ENCODE measurements at regions not wholly inside any gene's neighbourhood (a gene's known extent, or its start where the extent isn't known, plus 50 kb on each side); places are given as distances from the start of the nearest gene placed in this dataset.
"Not testable (repeated sequence)": the region's sequence is repeated elsewhere in the genome, so short reads cannot be mapped to it uniquely, and the experiment has no call there.

- in situ Hi-C loops (cut with HindIII; ENCODE audit: low sequenced_read_pairs), result no loop called here
- no peak for DNase-seq (ENCODE audit: low read depth)
- H3K4me3 ChIP-seq (ENCODE audit: low read depth, low read length), result no peak overlapping the region
- TF ChIP-seq CTCF (IDR thresholded peaks at IDR 0.05; ENCODE audit: low read depth, low read length, missing control alignments), result no peak
Observed at GRCh38 chr4:166182145-166182544, 309.1 kb downstream of the TLL1 start.

DNA sequence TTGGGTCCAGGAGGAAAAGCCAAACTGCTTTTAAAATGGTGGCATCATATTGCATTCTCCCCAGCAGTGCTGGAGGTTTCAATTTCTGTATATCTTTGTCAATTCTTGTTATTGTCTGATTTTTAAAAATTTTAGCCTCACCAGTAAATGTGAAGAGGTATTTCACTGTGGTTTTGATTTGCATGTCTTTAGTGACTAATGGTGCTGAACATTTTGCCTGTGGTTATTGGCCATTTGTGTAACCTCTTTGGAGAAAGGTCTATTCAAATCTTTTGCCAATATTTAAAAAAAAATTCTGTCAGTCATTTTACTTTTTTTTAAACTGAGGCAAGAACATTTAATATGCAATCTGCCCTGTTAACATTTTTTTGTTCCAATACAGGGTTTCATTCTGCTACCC is 322.1 kb downstream of the TLL1 start:
- peak; percentile 43 for DNase-seq (ENCODE audit: low read depth)
- no peak overlapping the region for H3K4me3 ChIP-seq (ENCODE audit: low read depth, low read length)
- TF ChIP-seq CTCF (IDR thresholded peaks at IDR 0.05; ENCODE audit: low read depth, low read length, missing control alignments), result no peak
- in situ Hi-C loops (cut with HindIII; ENCODE audit: low sequenced_read_pairs), result no loop called here

- in situ Hi-C loops (cut with HindIII; ENCODE audit: low sequenced_read_pairs), result no loop called here
- no peak for TF ChIP-seq CTCF (IDR thresholded peaks at IDR 0.05; ENCODE audit: low read depth, low read length, missing control alignments)
- H3K4me3 ChIP-seq (ENCODE audit: low read depth, low read length), result no peak overlapping the region
- no peak for DNase-seq (ENCODE audit: low read depth)
Observed at GRCh38 chr4:166197166-166197565, 324.1 kb downstream of the TLL1 start.

GRCh38 chr4:166198041-166198440 is 325.0 kb downstream of the TLL1 start:
- in situ Hi-C loops (cut with HindIII; ENCODE audit: low sequenced_read_pairs), result no loop called here
- DNase-seq (ENCODE audit: low read depth), result no peak
- no peak for TF ChIP-seq CTCF (IDR thresholded peaks at IDR 0.05; ENCODE audit: low read depth, low read length, missing control alignments)
- H3K4me3 ChIP-seq (ENCODE audit: low read depth, low read length), result no peak overlapping the region

- in situ Hi-C loops (cut with HindIII; ENCODE audit: low sequenced_read_pairs), result no loop called here
- no peak for DNase-seq (ENCODE audit: low read depth)
- H3K4me3 ChIP-seq (ENCODE audit: low read depth, low read length), result no peak overlapping the region
- no peak for TF ChIP-seq CTCF (IDR thresholded peaks at IDR 0.05; ENCODE audit: low read depth, low read length, missing control alignments)
Observed at GRCh38 chr4:166198516-166199310, 325.7 kb downstream of the TLL1 start.

DNA sequence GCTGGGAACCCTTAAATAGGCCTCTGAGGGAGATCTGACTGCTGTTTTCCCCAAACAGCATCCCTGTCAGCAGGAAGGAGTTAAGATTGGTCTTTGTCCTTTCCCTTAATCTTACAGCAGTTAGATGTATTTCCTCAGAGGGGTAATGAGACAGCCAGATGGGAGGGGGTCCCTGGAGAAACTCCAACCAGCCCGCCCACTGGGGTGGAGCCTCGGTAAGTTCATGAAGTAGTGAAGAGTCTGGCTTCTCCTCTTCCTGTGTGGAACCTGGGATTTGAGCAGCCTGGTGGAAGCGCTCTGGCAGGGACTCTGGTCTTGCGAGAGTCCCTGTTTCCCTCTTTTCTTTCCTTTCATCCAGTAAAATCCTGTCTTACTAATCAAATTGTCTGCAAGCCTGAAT is 330.0 kb downstream of the TLL1 start:
- no peak for TF ChIP-seq CTCF (IDR thresholded peaks at IDR 0.05; ENCODE audit: low read depth, low read length, missing control alignments)
- in situ Hi-C loops (cut with HindIII; ENCODE audit: low sequenced_read_pairs), result no loop called here
- no peak overlapping the region for H3K4me3 ChIP-seq (ENCODE audit: low read depth, low read length)
- no peak for DNase-seq (ENCODE audit: low read depth)

GRCh38 chr4:166212326-166212725 is 339.3 kb downstream of the TLL1 start:
- in situ Hi-C loops (cut with HindIII; ENCODE audit: low sequenced_read_pairs); H3K4me3 ChIP-seq (ENCODE audit: low read depth, low read length); DNase-seq (ENCODE audit: low read depth): not testable (repeated sequence)

Data from astrocyte of the cerebellum (primary cell).